GM13977 (cell line): ENCODE measurements at regions not wholly inside any gene's neighbourhood (a gene's known extent, or its start where the extent isn't known, plus 50 kb on each side); places are given as distances from the start of the nearest gene placed in this dataset.

Experiments
- DNase-seq: peaks from one replicate; pipeline ENCODE4 v3.0.0; 2012; ENCODE audit warnings: low spot score
- in situ Hi-C: fragments of 300-500 bp; cut with MboI; formaldehyde crosslinking; loops from one replicate; pipeline ENCODE4 v1.12.0; 2022; ENCODE audit warnings: low sequenced_read_pairs, low pct_unique_long_range_greater_than_20kb, mixed read lengths, inconsistent platforms; ENCODE audit not compliant: unreplicated experiment
- TF ChIP-seq, protein P1 (sequence below): IDR thresholded peaks from 2 replicates; pipeline ENCODE4 v1.5.1; 2012; ENCODE audit warnings: mild to moderate bottlenecking, control low read depth; ENCODE audit not compliant: insufficient read depth; ENCODE audit errors: extremely low read depth, missing control alignments

DNA sequence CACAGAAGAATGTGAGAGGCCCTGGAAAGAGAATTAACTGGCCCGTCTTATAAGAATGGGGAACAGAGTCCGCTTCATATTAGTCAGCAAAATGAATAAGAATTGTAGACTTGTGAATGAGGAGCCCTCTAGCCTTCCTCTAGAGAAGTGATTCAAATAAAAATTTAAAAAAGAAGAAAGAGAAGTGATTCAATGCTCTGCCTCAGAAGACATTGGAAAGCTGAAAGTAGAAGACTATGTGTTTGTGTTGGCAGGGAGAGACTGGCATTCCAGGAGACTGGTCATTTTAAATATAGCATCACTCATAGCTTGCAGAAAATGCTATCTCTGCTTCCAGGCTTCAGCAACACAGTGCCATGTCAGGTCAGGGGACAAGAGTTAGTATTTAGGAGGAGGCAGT is 190.6 kb upstream of the HS3ST3A1 start:
- DNase-seq = no peak
- in situ Hi-C loops = no loop called here
- TF ChIP-seq, protein P1, sequence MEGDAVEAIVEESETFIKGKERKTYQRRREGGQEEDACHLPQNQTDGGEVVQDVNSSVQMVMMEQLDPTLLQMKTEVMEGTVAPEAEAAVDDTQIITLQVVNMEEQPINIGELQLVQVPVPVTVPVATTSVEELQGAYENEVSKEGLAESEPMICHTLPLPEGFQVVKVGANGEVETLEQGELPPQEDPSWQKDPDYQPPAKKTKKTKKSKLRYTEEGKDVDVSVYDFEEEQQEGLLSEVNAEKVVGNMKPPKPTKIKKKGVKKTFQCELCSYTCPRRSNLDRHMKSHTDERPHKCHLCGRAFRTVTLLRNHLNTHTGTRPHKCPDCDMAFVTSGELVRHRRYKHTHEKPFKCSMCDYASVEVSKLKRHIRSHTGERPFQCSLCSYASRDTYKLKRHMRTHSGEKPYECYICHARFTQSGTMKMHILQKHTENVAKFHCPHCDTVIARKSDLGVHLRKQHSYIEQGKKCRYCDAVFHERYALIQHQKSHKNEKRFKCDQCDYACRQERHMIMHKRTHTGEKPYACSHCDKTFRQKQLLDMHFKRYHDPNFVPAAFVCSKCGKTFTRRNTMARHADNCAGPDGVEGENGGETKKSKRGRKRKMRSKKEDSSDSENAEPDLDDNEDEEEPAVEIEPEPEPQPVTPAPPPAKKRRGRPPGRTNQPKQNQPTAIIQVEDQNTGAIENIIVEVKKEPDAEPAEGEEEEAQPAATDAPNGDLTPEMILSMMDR = no peak

DNA sequence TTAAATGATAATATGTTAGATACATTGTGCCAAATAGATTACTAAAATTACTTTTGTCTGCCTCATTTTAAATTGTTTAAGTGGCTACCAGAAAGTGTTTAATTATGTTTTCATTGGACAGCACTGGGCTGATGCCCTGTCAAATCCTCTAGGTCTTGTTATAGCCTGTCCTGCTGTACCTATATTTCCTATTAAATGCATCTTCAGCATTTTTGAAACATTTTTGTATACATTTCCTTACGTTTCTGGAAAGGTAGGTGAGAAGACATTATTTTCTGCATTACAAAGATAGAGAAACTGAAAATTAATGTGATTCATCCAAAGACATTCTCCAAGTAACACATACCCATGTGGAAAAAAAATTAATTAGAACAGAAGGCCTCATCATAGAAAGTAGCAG is 192.2 kb upstream of the HS3ST3A1 start:
- TF ChIP-seq, protein P1 = no peak
- in situ Hi-C loops = no loop called here
- DNase-seq = no peak

DNA sequence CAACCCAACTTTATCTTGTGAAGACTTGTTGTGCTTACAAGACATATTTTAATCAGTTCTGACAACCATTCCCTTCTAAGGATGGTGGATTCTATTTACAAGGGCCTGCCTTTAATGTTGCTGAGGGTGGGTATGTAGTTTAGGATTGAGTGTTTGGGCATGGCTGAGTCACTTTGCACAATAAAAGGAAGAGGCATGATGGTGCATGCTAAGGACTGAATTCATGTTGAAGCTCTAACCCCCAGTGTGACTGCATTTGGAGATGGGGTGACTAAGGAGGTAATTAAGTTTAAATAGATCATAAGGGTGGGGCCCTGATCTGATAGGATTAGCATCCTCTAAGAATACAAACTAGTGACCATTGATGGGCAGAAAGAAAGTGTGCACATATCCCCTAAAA is 196.1 kb upstream of the HS3ST3A1 start:
- in situ Hi-C loops = no loop called here
- TF ChIP-seq, protein P1 = no peak
- DNase-seq = no peak

DNA sequence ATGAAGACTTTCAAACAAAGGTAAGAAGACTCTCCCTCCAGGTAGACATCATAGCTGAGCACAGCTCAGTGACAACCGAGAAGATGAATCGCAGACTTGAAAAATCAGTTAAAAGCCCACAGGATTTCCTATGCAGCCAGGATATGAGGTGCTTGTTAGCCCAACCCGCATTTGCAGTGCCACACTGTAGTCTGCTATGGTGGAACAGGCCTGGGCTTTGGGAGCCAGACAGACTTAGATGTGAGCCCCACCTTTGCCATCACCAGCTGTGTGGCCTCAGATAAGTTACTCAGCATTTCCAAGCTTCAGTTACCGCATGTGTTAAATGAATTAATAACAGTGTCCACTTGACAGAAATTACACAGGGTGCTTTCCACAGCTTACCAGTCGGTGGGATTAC is 204.4 kb upstream of the HS3ST3A1 start:
- DNase-seq = no peak
- in situ Hi-C loops = no loop called here
- TF ChIP-seq, protein P1 = no peak

DNA sequence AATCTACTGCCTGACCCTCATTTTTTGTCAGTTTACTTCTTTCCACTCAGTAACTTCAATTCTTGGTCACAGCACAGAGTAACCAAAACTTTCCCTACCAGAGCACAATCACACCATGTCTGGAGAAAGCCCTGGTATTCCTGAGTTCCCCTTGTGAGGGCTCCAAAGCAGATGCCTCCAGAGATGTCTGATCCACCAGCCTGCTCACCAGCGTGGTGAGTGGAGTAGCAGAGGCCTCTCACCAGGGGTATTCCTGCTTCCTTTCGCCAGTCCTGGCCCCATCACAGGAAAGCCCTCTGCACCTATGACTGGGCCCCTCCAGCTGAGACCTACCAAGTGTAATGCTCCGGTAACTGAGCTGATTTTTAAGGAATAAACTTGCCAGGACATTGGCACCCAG is 205.4 kb upstream of the HS3ST3A1 start:
- TF ChIP-seq, protein P1 = no peak
- in situ Hi-C loops = no loop called here

DNA sequence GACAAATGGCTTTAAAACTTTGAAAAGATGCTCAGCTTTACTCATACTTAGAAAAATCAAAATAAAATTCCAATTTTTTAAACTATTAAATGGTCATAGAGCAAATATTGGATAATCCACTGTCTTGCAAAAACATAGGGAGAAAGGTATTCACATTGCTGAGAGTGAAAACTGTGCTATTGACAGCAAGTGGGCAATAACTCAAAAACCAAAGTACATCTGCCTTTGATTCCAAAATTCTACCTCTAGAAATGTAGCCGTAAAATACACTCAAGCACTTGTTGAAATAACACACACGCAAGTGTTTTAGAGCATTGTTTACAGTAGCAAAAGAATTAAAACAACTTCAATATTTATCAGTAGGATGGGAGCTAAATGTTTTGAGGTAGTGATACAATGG is 210.6 kb upstream of the HS3ST3A1 start:
- TF ChIP-seq, protein P1 = no peak
- in situ Hi-C loops = no loop called here
- DNase-seq = no peak

More for the DNA sequence above, 205.4 kb upstream of the HS3ST3A1 start:
- DNase-seq = no peak
